ENCODE measurements at regions not wholly inside any gene's neighbourhood (a gene's known extent, or its start where the extent isn't known, plus 50 kb on each side); places are given as distances from the start of the nearest gene placed in this dataset.

GRCh38 chr13:26838821-26839220 lies 78.2 kb upstream of the GPR12 start:
- intact Hi-C loops (cut with micrococcal nuclease) = no loop called here
- H3K4me1 Mint-ChIP-seq (ENCODE audit: low read depth) = no peaks in the 10 kb centered on the region
- peaks cover 12% of the 10 kb centered on the region for H3K27me3 Mint-ChIP-seq
- no peaks in the 10 kb centered on the region for H3K9me3 Mint-ChIP-seq
- no peak overlapping the region for H3K27ac Mint-ChIP-seq
- ATAC-seq (no peak), DNase-seq (no peak)
- no peaks in the 10 kb centered on the region for H3K36me3 Mint-ChIP-seq (ENCODE audit: low read depth)
- TF ChIP-seq CTCF (IDR thresholded peaks at IDR 0.05) = no peak
- POLR2A ChIA-PET = no interaction called here
- no peak overlapping the region for H3K4me3 Mint-ChIP-seq
- CTCF ChIA-PET = no interaction called here

GRCh38 chr13:26837997-26838396 lies 77.4 kb upstream of the GPR12 start:
- H3K27ac Mint-ChIP-seq = no peak overlapping the region
- CTCF ChIA-PET = no interaction called here
- no peak for DNase-seq
- no peaks in the 10 kb centered on the region for H3K9me3 Mint-ChIP-seq
- no peaks in the 10 kb centered on the region for H3K36me3 Mint-ChIP-seq (ENCODE audit: low read depth)
- POLR2A ChIA-PET = interaction anchor here (1.1 kb wide), 1 partner anchor 40 kb away, joined by 4 read pairs; no protein-coding TSS in a partner anchor
- ATAC-seq = no peak
- no peak overlapping the region for H3K4me3 Mint-ChIP-seq
- intact Hi-C loops (cut with micrococcal nuclease) = no loop called here
- H3K27me3 Mint-ChIP-seq = peaks cover 14% of the 10 kb centered on the region
- TF ChIP-seq CTCF (IDR thresholded peaks at IDR 0.05) = no peak
- H3K4me1 Mint-ChIP-seq (ENCODE audit: low read depth) = no peaks in the 10 kb centered on the region

- DNase-seq = no peak
- H3K36me3 Mint-ChIP-seq (ENCODE audit: low read depth) = no peaks in the 10 kb centered on the region
- ChIA-PET POLR2A (interaction anchor here (1.1 kb wide), 1 partner anchor 39 kb away, joined by 4 read pairs; no protein-coding TSS in a partner anchor), CTCF (no interaction called here)
- no peak for ATAC-seq
- no peaks in the 10 kb centered on the region for H3K9me3 Mint-ChIP-seq
- H3K4me3 Mint-ChIP-seq = no peak overlapping the region
- H3K27me3 Mint-ChIP-seq = peaks cover 14% of the 10 kb centered on the region
- H3K27ac Mint-ChIP-seq = no peak overlapping the region
- no peaks in the 10 kb centered on the region for H3K4me1 Mint-ChIP-seq (ENCODE audit: low read depth)
- no peak for TF ChIP-seq CTCF (IDR thresholded peaks at IDR 0.05)
- intact Hi-C loops (cut with micrococcal nuclease) = no loop called here
These were observed 76.5 kb upstream of the GPR12 start for GRCh38 chr13:26837102-26837501.

- ChIA-PET CTCF (interaction anchor here (1.9 kb wide), 1 partner anchor 36 kb away, joined by 7 read pairs; no protein-coding TSS in a partner anchor), POLR2A (no interaction called here)
- H3K4me1 Mint-ChIP-seq (ENCODE audit: low read depth) = no peaks in the 10 kb centered on the region
- no peaks in the 10 kb centered on the region for H3K9me3 Mint-ChIP-seq
- no peak overlapping the region for H3K27ac Mint-ChIP-seq
- intact Hi-C loops (cut with micrococcal nuclease) = no loop called here
- no peaks in the 10 kb centered on the region for H3K36me3 Mint-ChIP-seq (ENCODE audit: low read depth)
- DNase-seq (no peak), ATAC-seq (no peak)
- no peak overlapping the region for H3K4me3 Mint-ChIP-seq
- peaks cover 17% of the 10 kb centered on the region for H3K27me3 Mint-ChIP-seq
- TF ChIP-seq CTCF (IDR thresholded peaks at IDR 0.05) = no peak
These were observed 76.0 kb upstream of the GPR12 start for GRCh38 chr13:26836626-26837025.

GRCh38 chr13:26834646-26835045 lies 74.1 kb upstream of the GPR12 start:
- no peaks in the 10 kb centered on the region for H3K36me3 Mint-ChIP-seq (ENCODE audit: low read depth)
- ChIA-PET CTCF (interaction anchor here (1.9 kb wide), 1 partner anchor 38 kb away, joined by 7 read pairs; no protein-coding TSS in a partner anchor), POLR2A (interaction anchor here (0.6 kb wide), 1 partner anchor 18 kb away, joined by 4 read pairs; no protein-coding TSS in a partner anchor)
- no peak overlapping the region for H3K27ac Mint-ChIP-seq
- ATAC-seq (no peak), DNase-seq (no peak)
- H3K9me3 Mint-ChIP-seq = no peaks in the 10 kb centered on the region
- no peak overlapping the region for H3K4me3 Mint-ChIP-seq
- H3K27me3 Mint-ChIP-seq = peaks cover 17% of the 10 kb centered on the region
- intact Hi-C loops (cut with micrococcal nuclease) = no loop called here
- no peaks in the 10 kb centered on the region for H3K4me1 Mint-ChIP-seq (ENCODE audit: low read depth)
- TF ChIP-seq CTCF (IDR thresholded peaks at IDR 0.05) = no peak

Measured in activated CD8-positive, alpha-beta T cell treated with anti-CD3 and anti-CD28 coated beads for 36 hours (primary cell).